Endothelial cell (in vitro differentiated cells): ENCODE measurements at regions not wholly inside any gene's neighbourhood (a gene's known extent, or its start where the extent isn't known, plus 50 kb on each side); places are given as distances from the start of the nearest gene placed in this dataset.
A peak's percentile ranks its signal among the peaks of the same experiment; 100 is the strongest.

Experiments used
- DNase-seq: peaks from one replicate; pipeline ENCODE4 v3.0.0; 2021; ENCODE audit warnings: low spot score
- H3K27ac Mint-ChIP-seq: one replicate; pipeline ENCODE4 v1.8.0; 2021; ENCODE audit warnings: mixed read lengths, inconsistent platforms; ENCODE audit not compliant: unreplicated experiment
- H3K27me3 Mint-ChIP-seq: one replicate; pipeline ENCODE4 v1.8.0; 2021; ENCODE audit warnings: mild to moderate bottlenecking, moderate library complexity, mixed read lengths, inconsistent platforms; ENCODE audit not compliant: unreplicated experiment
- H3K36me3 Mint-ChIP-seq: one replicate; pipeline ENCODE4 v1.8.0; 2021; ENCODE audit warnings: mild to moderate bottlenecking, low read depth, mixed read lengths, inconsistent platforms; ENCODE audit not compliant: unreplicated experiment
- H3K4me1 Mint-ChIP-seq: one replicate; pipeline ENCODE4 v1.8.0; 2021; ENCODE audit warnings: mild to moderate bottlenecking, mixed read lengths, inconsistent platforms; ENCODE audit not compliant: unreplicated experiment
- H3K4me3 Mint-ChIP-seq: one replicate; pipeline ENCODE4 v1.8.0; 2021; ENCODE audit warnings: mild to moderate bottlenecking, mixed read lengths, inconsistent platforms; ENCODE audit not compliant: unreplicated experiment
- H3K9me3 Mint-ChIP-seq: one replicate; pipeline ENCODE4 v1.8.0; 2021; ENCODE audit warnings: mixed read lengths, inconsistent platforms; ENCODE audit not compliant: unreplicated experiment
- CTCF ChIP-seq: fragments of 200-600 bp; sonication (generic); IDR thresholded peaks from one replicate; pipeline ENCODE4 v1.5.0; 2021; ENCODE audit warnings: antibody characterized with exemption; ENCODE audit not compliant: unreplicated experiment

GRCh38 chr6:170018422-170018935, 267.1 kb downstream of the ERMARD start:
- Mint-ChIP-seq H3K4me3 (no peak overlapping the region), H3K27ac (no peak overlapping the region), H3K36me3 (peaks cover 4% of the 10 kb centered on the region), H3K9me3 (no peaks in the 10 kb centered on the region), H3K27me3 (no peaks in the 10 kb centered on the region), H3K4me1 (peaks cover 2% of the 10 kb centered on the region)
- DNase-seq: no peak
- no peak for TF ChIP-seq CTCF

- Mint-ChIP-seq H3K4me1 (peaks cover 2% of the 10 kb centered on the region), H3K9me3 (no peaks in the 10 kb centered on the region), H3K36me3 (peaks cover 4% of the 10 kb centered on the region), H3K27me3 (no peaks in the 10 kb centered on the region), H3K4me3 (no peak overlapping the region), H3K27ac (no peak overlapping the region)
- no peak for DNase-seq
- TF ChIP-seq CTCF: no peak
Measured at GRCh38 chr6:170017603-170018320, 266.3 kb downstream of the ERMARD start.

- Mint-ChIP-seq H3K4me3 (no peak overlapping the region), H3K27me3 (no peaks in the 10 kb centered on the region), H3K27ac (no peak overlapping the region), H3K36me3 (no peaks in the 10 kb centered on the region), H3K4me1 (peaks cover 9% of the 10 kb centered on the region), H3K9me3 (no peaks in the 10 kb centered on the region)
- TF ChIP-seq CTCF: no peak
- DNase-seq: no peak
Measured at GRCh38 chr6:170013815-170014214, 262.4 kb downstream of the ERMARD start.

- no peak overlapping the region for H3K4me3 Mint-ChIP-seq
- H3K36me3 Mint-ChIP-seq: no peaks in the 10 kb centered on the region
- H3K9me3 Mint-ChIP-seq: no peaks in the 10 kb centered on the region
- H3K27me3 Mint-ChIP-seq: no peaks in the 10 kb centered on the region
- DNase-seq: no peak
- H3K27ac Mint-ChIP-seq: no peak overlapping the region
- H3K4me1 Mint-ChIP-seq: peaks cover 12% of the 10 kb centered on the region
- no peak for TF ChIP-seq CTCF
Measured at GRCh38 chr6:170012037-170012330, 260.6 kb downstream of the ERMARD start.

GRCh38 chr6:170011204-170012036, 260.0 kb downstream of the ERMARD start:
- H3K9me3 Mint-ChIP-seq: no peaks in the 10 kb centered on the region
- H3K4me3 Mint-ChIP-seq: no peak overlapping the region
- H3K36me3 Mint-ChIP-seq: no peaks in the 10 kb centered on the region
- no peak overlapping the region for H3K27ac Mint-ChIP-seq
- H3K4me1 Mint-ChIP-seq: peaks cover 12% of the 10 kb centered on the region
- H3K27me3 Mint-ChIP-seq: peaks cover 2% of the 10 kb centered on the region
- TF ChIP-seq CTCF: no peak
- DNase-seq: peak; percentile 22
